ENCODE measurements at regions not wholly inside any gene's neighbourhood (a gene's known extent, or its start where the extent isn't known, plus 50 kb on each side); places are given as distances from the start of the nearest gene placed in this dataset.

DNA sequence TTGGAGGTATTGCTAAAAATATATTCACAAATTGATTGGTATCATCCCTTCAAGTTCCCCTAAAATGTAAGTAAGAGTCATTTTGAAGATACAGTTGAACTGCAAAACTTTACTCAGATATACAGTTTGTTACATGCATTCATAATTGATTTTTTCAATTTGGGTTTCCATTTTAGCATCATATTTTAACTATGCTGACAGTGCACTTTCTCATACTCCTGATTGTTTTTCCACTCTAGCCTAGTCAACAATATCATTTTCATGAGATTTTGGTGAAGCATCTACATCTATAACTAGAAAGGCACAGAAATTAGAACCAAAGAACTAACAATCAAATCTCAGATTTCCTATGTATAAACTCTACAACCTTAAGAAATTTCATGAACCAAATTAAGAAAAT is 2850.4 kb upstream of the PCDH20 start:
- TF ChIP-seq FOXM1 (IDR thresholded peaks at IDR 0.05; ENCODE audit: borderline replicate concordance, low read depth) (no peak), NFIC (IDR thresholded peaks at IDR 0.05) (no peak), CEBPB (IDR thresholded peaks at IDR 0.05) (no peak), RAD21 (IDR thresholded peaks at IDR 0.05; ENCODE audit: low read depth) (no peak), CREB1 (IDR thresholded peaks at IDR 0.05; ENCODE audit: low read depth) (no peak), TEAD4 (IDR thresholded peaks at IDR 0.05) (no peak), YY1 (IDR thresholded peaks at IDR 0.05; ENCODE audit: low read depth) (no peak), TCF12 (IDR thresholded peaks at IDR 0.05; ENCODE audit: low read depth) (no peak), EP300 (IDR thresholded peaks at IDR 0.05; ENCODE audit: borderline replicate concordance) (no peak), ZBTB7A (IDR thresholded peaks at IDR 0.05; ENCODE audit: low read depth) (no peak), TAF1 (IDR thresholded peaks at IDR 0.05; ENCODE audit: low read depth) (no peak), EGR1 (IDR thresholded peaks at IDR 0.05) (no peak)
- TF ChIP-seq, protein P1, sequence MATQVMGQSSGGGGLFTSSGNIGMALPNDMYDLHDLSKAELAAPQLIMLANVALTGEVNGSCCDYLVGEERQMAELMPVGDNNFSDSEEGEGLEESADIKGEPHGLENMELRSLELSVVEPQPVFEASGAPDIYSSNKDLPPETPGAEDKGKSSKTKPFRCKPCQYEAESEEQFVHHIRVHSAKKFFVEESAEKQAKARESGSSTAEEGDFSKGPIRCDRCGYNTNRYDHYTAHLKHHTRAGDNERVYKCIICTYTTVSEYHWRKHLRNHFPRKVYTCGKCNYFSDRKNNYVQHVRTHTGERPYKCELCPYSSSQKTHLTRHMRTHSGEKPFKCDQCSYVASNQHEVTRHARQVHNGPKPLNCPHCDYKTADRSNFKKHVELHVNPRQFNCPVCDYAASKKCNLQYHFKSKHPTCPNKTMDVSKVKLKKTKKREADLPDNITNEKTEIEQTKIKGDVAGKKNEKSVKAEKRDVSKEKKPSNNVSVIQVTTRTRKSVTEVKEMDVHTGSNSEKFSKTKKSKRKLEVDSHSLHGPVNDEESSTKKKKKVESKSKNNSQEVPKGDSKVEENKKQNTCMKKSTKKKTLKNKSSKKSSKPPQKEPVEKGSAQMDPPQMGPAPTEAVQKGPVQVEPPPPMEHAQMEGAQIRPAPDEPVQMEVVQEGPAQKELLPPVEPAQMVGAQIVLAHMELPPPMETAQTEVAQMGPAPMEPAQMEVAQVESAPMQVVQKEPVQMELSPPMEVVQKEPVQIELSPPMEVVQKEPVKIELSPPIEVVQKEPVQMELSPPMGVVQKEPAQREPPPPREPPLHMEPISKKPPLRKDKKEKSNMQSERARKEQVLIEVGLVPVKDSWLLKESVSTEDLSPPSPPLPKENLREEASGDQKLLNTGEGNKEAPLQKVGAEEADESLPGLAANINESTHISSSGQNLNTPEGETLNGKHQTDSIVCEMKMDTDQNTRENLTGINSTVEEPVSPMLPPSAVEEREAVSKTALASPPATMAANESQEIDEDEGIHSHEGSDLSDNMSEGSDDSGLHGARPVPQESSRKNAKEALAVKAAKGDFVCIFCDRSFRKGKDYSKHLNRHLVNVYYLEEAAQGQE (IDR thresholded peaks at IDR 0.05; ENCODE audit: low read depth), result no peak
- TF ChIP-seq, protein P2, sequence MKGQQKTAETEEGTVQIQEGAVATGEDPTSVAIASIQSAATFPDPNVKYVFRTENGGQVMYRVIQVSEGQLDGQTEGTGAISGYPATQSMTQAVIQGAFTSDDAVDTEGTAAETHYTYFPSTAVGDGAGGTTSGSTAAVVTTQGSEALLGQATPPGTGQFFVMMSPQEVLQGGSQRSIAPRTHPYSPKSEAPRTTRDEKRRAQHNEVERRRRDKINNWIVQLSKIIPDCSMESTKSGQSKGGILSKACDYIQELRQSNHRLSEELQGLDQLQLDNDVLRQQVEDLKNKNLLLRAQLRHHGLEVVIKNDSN (IDR thresholded peaks at IDR 0.05), result no peak
- TF ChIP-seq, protein P3, sequence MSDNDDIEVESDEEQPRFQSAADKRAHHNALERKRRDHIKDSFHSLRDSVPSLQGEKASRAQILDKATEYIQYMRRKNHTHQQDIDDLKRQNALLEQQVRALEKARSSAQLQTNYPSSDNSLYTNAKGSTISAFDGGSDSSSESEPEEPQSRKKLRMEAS (IDR thresholded peaks at IDR 0.05), result no peak

DNA sequence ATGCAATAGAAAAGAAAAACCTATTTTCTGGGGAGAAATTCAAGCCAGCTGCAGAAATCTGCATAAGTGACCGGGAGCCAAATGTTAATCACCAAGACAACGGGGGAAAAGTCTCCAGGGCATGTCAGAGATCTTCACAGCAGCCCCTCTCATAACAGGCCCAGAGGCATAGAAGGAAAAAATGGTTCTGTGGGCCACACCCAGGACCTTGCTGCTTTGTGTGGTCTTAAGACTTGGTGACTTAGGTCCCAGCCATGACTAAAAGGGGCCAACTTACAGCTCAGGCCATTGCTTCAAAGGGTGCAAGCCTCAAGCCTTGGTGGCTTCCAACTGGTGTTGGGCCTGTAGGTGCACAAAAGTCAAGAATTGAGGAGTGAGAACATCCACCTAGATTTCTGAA is 2847.6 kb upstream of the PCDH20 start:
- no peak for TF ChIP-seq YY1 (IDR thresholded peaks at IDR 0.05; ENCODE audit: low read depth)
- no peak for TF ChIP-seq CEBPB (IDR thresholded peaks at IDR 0.05)
- no peak for TF ChIP-seq CREB1 (IDR thresholded peaks at IDR 0.05; ENCODE audit: low read depth)

DNA sequence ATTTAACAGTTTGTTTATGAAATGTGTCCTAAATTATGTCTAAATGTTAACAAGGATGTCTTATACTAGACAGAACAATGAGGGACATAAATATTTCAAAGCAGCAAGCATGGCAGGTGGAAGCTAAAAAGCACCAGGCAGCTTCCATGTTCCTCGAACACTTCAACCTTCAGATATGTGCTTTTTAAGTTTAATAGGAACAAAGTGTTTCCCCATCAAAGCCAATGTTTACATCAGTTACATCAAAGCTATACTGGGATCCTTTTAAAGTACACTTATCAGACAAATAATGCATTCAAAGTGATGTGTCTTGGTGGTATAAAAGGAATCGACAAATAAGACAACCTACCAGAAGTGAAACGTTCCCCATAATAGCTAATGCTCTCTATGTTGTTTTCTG is 2841.1 kb upstream of the PCDH20 start:
- TF ChIP-seq FOXM1 (IDR thresholded peaks at IDR 0.05; ENCODE audit: borderline replicate concordance, low read depth) (no peak), EP300 (IDR thresholded peaks at IDR 0.05; ENCODE audit: borderline replicate concordance) (no peak), CEBPB (IDR thresholded peaks at IDR 0.05) (no peak), ZBTB7A (IDR thresholded peaks at IDR 0.05; ENCODE audit: low read depth) (no peak), EGR1 (IDR thresholded peaks at IDR 0.05) (no peak), YY1 (IDR thresholded peaks at IDR 0.05; ENCODE audit: low read depth) (no peak), TAF1 (IDR thresholded peaks at IDR 0.05; ENCODE audit: low read depth) (no peak), NFIC (IDR thresholded peaks at IDR 0.05) (no peak), CREB1 (IDR thresholded peaks at IDR 0.05; ENCODE audit: low read depth) (no peak), RAD21 (IDR thresholded peaks at IDR 0.05; ENCODE audit: low read depth) (no peak)
- TF ChIP-seq, protein P2 (IDR thresholded peaks at IDR 0.05), result no peak
- TF ChIP-seq, protein P1 (IDR thresholded peaks at IDR 0.05; ENCODE audit: low read depth), result no peak
- TF ChIP-seq, protein P3 (IDR thresholded peaks at IDR 0.05), result no peak

DNA sequence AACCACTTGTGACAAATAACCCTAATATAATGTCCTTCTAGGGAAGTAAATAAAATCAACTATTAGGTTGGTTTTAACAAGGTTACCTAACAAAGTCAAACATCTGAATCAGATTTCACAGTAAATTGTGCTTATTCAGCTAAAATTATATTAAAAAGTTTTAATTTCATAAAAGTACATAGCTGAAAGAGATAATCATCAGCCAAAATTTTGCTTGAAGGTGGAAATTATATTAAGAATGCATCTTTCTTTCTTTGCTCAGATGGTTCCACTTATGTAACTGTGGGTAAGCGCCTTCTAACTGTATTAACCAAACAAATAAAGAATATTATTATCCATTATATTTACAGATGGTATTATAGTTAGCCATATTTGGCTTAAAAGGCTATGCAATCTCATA is 2840.3 kb upstream of the PCDH20 start:
- TF ChIP-seq, protein P3 (IDR thresholded peaks at IDR 0.05), result no peak
- no peak for TF ChIP-seq FOXM1 (IDR thresholded peaks at IDR 0.05; ENCODE audit: borderline replicate concordance, low read depth)
- no peak for TF ChIP-seq TAF1 (IDR thresholded peaks at IDR 0.05; ENCODE audit: low read depth)
- no peak for TF ChIP-seq CREB1 (IDR thresholded peaks at IDR 0.05; ENCODE audit: low read depth)
- TF ChIP-seq CEBPB (IDR thresholded peaks at IDR 0.05), result no peak
- no peak for TF ChIP-seq ZBTB7A (IDR thresholded peaks at IDR 0.05; ENCODE audit: low read depth)
- TF ChIP-seq, protein P2 (IDR thresholded peaks at IDR 0.05), result no peak
- TF ChIP-seq RAD21 (IDR thresholded peaks at IDR 0.05; ENCODE audit: low read depth), result no peak
- no peak for TF ChIP-seq EP300 (IDR thresholded peaks at IDR 0.05; ENCODE audit: borderline replicate concordance)
- no peak for TF ChIP-seq TCF12 (IDR thresholded peaks at IDR 0.05; ENCODE audit: low read depth)
- TF ChIP-seq TEAD4 (IDR thresholded peaks at IDR 0.05), result no peak
- no peak for TF ChIP-seq NFIC (IDR thresholded peaks at IDR 0.05)
- TF ChIP-seq EGR1 (IDR thresholded peaks at IDR 0.05), result no peak

DNA sequence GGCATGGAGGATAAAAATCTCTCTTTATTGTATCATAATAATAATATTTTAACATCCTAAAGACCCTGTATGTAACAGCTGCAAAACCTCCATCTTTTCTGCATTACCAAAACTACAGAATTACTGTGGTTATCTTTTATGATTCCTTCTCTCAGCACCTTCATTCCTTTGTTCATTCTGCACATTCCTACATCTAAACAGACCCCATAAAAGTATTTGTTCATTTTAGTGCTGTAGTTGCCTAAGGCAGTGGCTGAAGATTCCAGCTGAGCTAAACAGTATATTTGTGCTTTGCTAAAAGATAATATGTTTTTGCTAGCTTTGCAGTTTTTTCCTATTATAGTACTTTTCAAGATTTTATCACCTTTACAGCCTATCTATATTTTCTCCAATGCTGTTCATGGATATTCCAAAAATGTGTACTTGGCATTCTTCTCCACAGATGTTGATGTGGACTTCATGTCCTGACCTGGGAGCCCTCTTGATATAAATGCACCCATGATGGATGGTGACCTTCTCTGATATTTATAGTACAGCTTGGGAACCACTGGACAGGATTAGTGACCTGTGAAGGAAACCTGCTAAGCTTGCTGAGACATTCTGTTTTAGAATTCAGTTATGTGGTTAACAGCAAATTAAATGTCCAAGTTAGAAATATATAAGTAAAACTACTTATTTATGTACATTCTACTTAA is 2832.9 kb upstream of the PCDH20 start:
- TF ChIP-seq RAD21 (IDR thresholded peaks at IDR 0.05; ENCODE audit: low read depth) (no peak), FOXM1 (IDR thresholded peaks at IDR 0.05; ENCODE audit: borderline replicate concordance, low read depth) (no peak), CEBPB (IDR thresholded peaks at IDR 0.05) (no peak), CREB1 (IDR thresholded peaks at IDR 0.05; ENCODE audit: low read depth) (no peak), EP300 (IDR thresholded peaks at IDR 0.05; ENCODE audit: borderline replicate concordance) (no peak), TAF1 (IDR thresholded peaks at IDR 0.05; ENCODE audit: low read depth) (no peak), YY1 (IDR thresholded peaks at IDR 0.05; ENCODE audit: low read depth) (no peak), TEAD4 (IDR thresholded peaks at IDR 0.05) (no peak), TCF12 (IDR thresholded peaks at IDR 0.05; ENCODE audit: low read depth) (no peak), NFIC (IDR thresholded peaks at IDR 0.05) (no peak), ZBTB7A (IDR thresholded peaks at IDR 0.05; ENCODE audit: low read depth) (no peak), EGR1 (IDR thresholded peaks at IDR 0.05) (no peak)
- TF ChIP-seq, protein P3 (IDR thresholded peaks at IDR 0.05), result no peak
- TF ChIP-seq, protein P2 (IDR thresholded peaks at IDR 0.05), result no peak
- TF ChIP-seq, protein P1 (IDR thresholded peaks at IDR 0.05; ENCODE audit: low read depth), result no peak
